ENCODE measurements at regions not wholly inside any gene's neighbourhood (a gene's known extent, or its start where the extent isn't known, plus 50 kb on each side); places are given as distances from the start of the nearest gene placed in this dataset.

- ChIA-PET POLR2A (no interaction called here), CTCF (no interaction called here)
- H3K4me3 ChIP-seq (ENCODE audit: low read depth, low read length) = no peak overlapping the region
- no peak for DNase-seq (ENCODE audit: low read depth, low spot score)
- TF ChIP-seq, protein P1, sequence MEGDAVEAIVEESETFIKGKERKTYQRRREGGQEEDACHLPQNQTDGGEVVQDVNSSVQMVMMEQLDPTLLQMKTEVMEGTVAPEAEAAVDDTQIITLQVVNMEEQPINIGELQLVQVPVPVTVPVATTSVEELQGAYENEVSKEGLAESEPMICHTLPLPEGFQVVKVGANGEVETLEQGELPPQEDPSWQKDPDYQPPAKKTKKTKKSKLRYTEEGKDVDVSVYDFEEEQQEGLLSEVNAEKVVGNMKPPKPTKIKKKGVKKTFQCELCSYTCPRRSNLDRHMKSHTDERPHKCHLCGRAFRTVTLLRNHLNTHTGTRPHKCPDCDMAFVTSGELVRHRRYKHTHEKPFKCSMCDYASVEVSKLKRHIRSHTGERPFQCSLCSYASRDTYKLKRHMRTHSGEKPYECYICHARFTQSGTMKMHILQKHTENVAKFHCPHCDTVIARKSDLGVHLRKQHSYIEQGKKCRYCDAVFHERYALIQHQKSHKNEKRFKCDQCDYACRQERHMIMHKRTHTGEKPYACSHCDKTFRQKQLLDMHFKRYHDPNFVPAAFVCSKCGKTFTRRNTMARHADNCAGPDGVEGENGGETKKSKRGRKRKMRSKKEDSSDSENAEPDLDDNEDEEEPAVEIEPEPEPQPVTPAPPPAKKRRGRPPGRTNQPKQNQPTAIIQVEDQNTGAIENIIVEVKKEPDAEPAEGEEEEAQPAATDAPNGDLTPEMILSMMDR (IDR thresholded peaks at IDR 0.05; ENCODE audit: insufficient read depth, low read length, missing control alignments) = no peak
These were observed 172.0 kb upstream of the NOCT start for GRCh38 chr4:138843616-138844015.

GRCh38 chr4:138841343-138841742 is 174.2 kb upstream of the NOCT start:
- POLR2A ChIA-PET = no interaction called here
- no peak for DNase-seq (ENCODE audit: low read depth, low spot score)
- CTCF ChIA-PET = no interaction called here

GRCh38 chr4:138838251-138838650 is 177.3 kb upstream of the NOCT start:
- no peak for DNase-seq (ENCODE audit: low read depth, low spot score)
- H3K4me3 ChIP-seq (ENCODE audit: low read depth, low read length) = no peak overlapping the region
- TF ChIP-seq, protein P1 (IDR thresholded peaks at IDR 0.05; ENCODE audit: insufficient read depth, low read length, missing control alignments) = no peak
- ChIA-PET POLR2A (no interaction called here), CTCF (no interaction called here)

More at GRCh38 chr4:138841343-138841742, 174.2 kb upstream of the NOCT start:
- H3K4me3 ChIP-seq (ENCODE audit: low read depth, low read length) = no peak overlapping the region
- TF ChIP-seq, protein P1 (IDR thresholded peaks at IDR 0.05; ENCODE audit: insufficient read depth, low read length, missing control alignments) = no peak

DNA sequence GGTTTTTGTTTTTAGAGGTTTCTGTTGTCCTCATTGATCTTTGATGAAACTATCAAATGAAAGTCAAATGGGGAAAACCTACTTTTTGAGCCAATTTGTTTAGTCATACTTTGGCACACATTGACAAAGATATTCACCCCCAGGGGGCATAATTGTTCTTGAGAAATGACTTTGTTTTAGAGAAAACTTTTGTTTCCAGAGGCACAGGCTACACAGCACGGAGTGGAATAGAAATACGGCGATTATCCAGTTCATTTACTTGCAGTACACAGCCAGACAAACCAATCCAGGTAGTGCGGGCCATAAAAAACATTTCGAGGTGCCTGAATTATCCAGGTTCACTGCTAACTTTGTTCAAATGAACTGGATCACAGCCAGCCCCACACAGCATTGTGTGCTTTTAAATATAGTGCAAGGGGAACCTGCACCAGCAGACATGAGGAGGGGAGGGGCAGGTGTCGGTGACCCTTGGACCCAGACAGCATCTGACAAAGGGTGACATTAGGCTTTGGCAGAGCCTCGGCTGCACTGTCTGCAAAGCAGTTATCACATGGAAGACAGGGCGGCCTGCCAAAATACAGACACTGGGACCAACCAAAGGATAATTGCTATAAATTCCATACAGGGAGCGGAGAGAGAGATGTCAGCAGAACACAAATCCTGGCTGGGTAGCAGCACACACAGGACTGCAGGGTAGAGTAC is 179.6 kb upstream of the NOCT start:
- no peak for DNase-seq (ENCODE audit: low read depth, low spot score)
- CTCF ChIA-PET = no interaction called here
- no peak overlapping the region for H3K4me3 ChIP-seq (ENCODE audit: low read depth, low read length)
- POLR2A ChIA-PET = no interaction called here
- TF ChIP-seq, protein P1 (IDR thresholded peaks at IDR 0.05; ENCODE audit: insufficient read depth, low read length, missing control alignments) = no peak

- H3K4me3 ChIP-seq (ENCODE audit: low read depth, low read length) = no peak overlapping the region
- TF ChIP-seq, protein P1 (IDR thresholded peaks at IDR 0.05; ENCODE audit: insufficient read depth, low read length, missing control alignments) = no peak
- CTCF ChIA-PET = no interaction called here
- no peak for DNase-seq (ENCODE audit: low read depth, low spot score)
- POLR2A ChIA-PET = no interaction called here
These were observed 181.6 kb upstream of the NOCT start for GRCh38 chr4:138833974-138834373.

- TF ChIP-seq, protein P1 (IDR thresholded peaks at IDR 0.05; ENCODE audit: insufficient read depth, low read length, missing control alignments) = no peak
- DNase-seq (ENCODE audit: low read depth, low spot score) = no peak
- POLR2A ChIA-PET = no interaction called here
- H3K4me3 ChIP-seq (ENCODE audit: low read depth, low read length) = no peak overlapping the region
- CTCF ChIA-PET = interaction anchor here (0.7 to 1.6 kb wide), 2 partner anchors 39 to 86 kb away, joined by 4 read pairs; no protein-coding TSS in a partner anchor
These were observed 183.0 kb upstream of the NOCT start for GRCh38 chr4:138832563-138832962.

All from AG04449 (cell line).